ENCODE measurements at regions not wholly inside any gene's neighbourhood (a gene's known extent, or its start where the extent isn't known, plus 50 kb on each side); places are given as distances from the start of the nearest gene placed in this dataset.

DNA sequence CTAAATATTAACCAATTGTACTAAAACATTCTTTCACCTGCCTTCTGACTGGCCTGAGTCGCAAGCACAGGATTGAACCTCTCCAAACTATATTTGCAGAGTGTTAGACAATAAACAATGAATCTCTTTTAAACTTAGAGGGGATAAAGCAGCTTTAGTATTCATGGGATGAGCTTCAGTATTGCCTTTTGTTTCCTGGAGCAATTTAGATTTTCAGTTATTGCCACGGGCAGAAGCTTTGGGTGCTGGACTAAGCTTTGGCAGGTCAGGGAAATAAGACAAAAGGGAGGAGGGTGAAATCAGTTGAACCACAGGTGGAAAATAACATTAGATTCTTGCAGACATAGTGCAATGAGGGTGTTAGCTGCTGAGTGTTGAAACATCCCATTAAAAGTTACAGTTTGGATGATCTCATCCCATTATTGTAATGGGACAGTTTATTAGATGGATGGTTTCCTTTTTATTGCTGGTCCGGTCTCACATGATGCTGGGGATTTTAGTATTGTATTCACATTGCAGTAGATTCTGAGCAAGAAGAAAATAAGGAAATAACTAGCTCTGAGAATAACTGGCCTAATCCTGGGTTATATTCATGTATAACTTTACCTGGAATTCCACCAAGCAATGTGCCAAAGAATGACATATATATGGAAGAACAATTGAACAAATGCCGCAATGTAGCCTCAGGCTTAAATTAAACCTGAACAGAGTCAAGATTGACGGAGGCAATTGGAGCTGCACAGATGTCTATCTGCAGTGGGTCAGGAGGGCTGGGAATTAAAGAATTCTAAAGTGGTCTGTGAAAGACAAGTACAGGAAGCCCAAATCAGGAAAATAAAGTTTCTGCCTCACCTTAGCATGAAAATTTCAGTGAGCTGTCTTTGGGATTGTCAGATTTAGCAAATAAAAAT lies 1092.8 kb upstream of the SEL1L start:
- TF ChIP-seq, protein P1, sequence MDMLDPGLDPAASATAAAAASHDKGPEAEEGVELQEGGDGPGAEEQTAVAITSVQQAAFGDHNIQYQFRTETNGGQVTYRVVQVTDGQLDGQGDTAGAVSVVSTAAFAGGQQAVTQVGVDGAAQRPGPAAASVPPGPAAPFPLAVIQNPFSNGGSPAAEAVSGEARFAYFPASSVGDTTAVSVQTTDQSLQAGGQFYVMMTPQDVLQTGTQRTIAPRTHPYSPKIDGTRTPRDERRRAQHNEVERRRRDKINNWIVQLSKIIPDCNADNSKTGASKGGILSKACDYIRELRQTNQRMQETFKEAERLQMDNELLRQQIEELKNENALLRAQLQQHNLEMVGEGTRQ (IDR thresholded peaks at IDR 0.05) = no peak
- TF ChIP-seq CHD2 (IDR thresholded peaks at IDR 0.05; ENCODE audit: low read length, partially characterized antibody) (no peak), CHD4 (IDR thresholded peaks at IDR 0.05; ENCODE audit: borderline replicate concordance) (no peak), CBX2 (IDR thresholded peaks at IDR 0.05; ENCODE audit: borderline replicate concordance, low read depth) (no peak), EP300 (IDR thresholded peaks at IDR 0.05) (no peak), MAZ (IDR thresholded peaks at IDR 0.05; ENCODE audit: borderline replicate concordance, low read depth, low read length) (no peak), TP53 (CRISPR knock-in tag; IDR thresholded peaks at IDR 0.05) (no peak), BHLHE40 (IDR thresholded peaks at IDR 0.05; ENCODE audit: low read depth, low read length) (no peak), MAFK (IDR thresholded peaks at IDR 0.05; ENCODE audit: partially characterized antibody) (no peak), POLR2A (IDR thresholded peaks at IDR 0.05; ENCODE audit: low read length) (no peak)
- TF ChIP-seq, protein P2, sequence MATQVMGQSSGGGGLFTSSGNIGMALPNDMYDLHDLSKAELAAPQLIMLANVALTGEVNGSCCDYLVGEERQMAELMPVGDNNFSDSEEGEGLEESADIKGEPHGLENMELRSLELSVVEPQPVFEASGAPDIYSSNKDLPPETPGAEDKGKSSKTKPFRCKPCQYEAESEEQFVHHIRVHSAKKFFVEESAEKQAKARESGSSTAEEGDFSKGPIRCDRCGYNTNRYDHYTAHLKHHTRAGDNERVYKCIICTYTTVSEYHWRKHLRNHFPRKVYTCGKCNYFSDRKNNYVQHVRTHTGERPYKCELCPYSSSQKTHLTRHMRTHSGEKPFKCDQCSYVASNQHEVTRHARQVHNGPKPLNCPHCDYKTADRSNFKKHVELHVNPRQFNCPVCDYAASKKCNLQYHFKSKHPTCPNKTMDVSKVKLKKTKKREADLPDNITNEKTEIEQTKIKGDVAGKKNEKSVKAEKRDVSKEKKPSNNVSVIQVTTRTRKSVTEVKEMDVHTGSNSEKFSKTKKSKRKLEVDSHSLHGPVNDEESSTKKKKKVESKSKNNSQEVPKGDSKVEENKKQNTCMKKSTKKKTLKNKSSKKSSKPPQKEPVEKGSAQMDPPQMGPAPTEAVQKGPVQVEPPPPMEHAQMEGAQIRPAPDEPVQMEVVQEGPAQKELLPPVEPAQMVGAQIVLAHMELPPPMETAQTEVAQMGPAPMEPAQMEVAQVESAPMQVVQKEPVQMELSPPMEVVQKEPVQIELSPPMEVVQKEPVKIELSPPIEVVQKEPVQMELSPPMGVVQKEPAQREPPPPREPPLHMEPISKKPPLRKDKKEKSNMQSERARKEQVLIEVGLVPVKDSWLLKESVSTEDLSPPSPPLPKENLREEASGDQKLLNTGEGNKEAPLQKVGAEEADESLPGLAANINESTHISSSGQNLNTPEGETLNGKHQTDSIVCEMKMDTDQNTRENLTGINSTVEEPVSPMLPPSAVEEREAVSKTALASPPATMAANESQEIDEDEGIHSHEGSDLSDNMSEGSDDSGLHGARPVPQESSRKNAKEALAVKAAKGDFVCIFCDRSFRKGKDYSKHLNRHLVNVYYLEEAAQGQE (IDR thresholded peaks at IDR 0.05) = no peak
- TF ChIP-seq, protein P3, sequence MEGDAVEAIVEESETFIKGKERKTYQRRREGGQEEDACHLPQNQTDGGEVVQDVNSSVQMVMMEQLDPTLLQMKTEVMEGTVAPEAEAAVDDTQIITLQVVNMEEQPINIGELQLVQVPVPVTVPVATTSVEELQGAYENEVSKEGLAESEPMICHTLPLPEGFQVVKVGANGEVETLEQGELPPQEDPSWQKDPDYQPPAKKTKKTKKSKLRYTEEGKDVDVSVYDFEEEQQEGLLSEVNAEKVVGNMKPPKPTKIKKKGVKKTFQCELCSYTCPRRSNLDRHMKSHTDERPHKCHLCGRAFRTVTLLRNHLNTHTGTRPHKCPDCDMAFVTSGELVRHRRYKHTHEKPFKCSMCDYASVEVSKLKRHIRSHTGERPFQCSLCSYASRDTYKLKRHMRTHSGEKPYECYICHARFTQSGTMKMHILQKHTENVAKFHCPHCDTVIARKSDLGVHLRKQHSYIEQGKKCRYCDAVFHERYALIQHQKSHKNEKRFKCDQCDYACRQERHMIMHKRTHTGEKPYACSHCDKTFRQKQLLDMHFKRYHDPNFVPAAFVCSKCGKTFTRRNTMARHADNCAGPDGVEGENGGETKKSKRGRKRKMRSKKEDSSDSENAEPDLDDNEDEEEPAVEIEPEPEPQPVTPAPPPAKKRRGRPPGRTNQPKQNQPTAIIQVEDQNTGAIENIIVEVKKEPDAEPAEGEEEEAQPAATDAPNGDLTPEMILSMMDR (IDR thresholded peaks at IDR 0.05) = no peak
- TF ChIP-seq, protein P4, sequence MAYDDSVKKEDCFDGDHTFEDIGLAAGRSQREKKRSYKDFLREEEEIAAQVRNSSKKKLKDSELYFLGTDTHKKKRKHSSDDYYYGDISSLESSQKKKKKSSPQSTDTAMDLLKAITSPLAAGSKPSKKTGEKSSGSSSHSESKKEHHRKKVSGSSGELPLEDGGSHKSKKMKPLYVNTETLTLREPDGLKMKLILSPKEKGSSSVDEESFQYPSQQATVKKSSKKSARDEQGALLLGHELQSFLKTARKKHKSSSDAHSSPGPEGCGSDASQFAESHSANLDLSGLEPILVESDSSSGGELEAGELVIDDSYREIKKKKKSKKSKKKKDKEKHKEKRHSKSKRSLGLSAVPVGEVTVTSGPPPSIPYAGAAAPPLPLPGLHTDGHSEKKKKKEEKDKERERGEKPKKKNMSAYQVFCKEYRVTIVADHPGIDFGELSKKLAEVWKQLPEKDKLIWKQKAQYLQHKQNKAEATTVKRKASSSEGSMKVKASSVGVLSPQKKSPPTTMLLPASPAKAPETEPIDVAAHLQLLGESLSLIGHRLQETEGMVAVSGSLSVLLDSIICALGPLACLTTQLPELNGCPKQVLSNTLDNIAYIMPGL (CRISPR knock-in tag; IDR thresholded peaks at IDR 0.05; ENCODE audit: borderline replicate concordance) = no peak
- TF ChIP-seq, protein P5, sequence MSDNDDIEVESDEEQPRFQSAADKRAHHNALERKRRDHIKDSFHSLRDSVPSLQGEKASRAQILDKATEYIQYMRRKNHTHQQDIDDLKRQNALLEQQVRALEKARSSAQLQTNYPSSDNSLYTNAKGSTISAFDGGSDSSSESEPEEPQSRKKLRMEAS (IDR thresholded peaks at IDR 0.05) = no peak
